Suppressor macrophage treated with lipopolysaccharide for 1 hour (primary cell): ENCODE measurements at regions not wholly inside any gene's neighbourhood (a gene's known extent, or its start where the extent isn't known, plus 50 kb on each side); places are given as distances from the start of the nearest gene placed in this dataset.
"Not testable (repeated sequence)": the region's sequence is repeated elsewhere in the genome, so short reads cannot be mapped to it uniquely, and the experiment has no call there.

Experiments used
- DNase-seq, 3 donors: peaks; one replicate each; pipeline ENCODE4 v3.0.0-alpha.2; 2020 to 2022

- no peak for DNase-seq
Observed at GRCh38 chr16:65409510-65409909, 287.6 kb upstream of the CDH11 start.

- no peak for DNase-seq
Observed at GRCh38 chr16:65406933-65407332, 285.1 kb upstream of the CDH11 start.

GRCh38 chr16:65406116-65406515, 284.3 kb upstream of the CDH11 start:
- DNase-seq = peak in 2 of 3 donors; percentile 6 to 33

- DNase-seq = no peak
Observed at GRCh38 chr16:65394281-65394680, 272.4 kb upstream of the CDH11 start.

GRCh38 chr16:65392806-65393565, 271.1 kb upstream of the CDH11 start:
- DNase-seq = no peak

GRCh38 chr16:65388592-65388991, 266.7 kb upstream of the CDH11 start:
- no peak for DNase-seq

- no peak for DNase-seq
Observed at GRCh38 chr16:65386672-65387071, 264.8 kb upstream of the CDH11 start.

GRCh38 chr16:65384441-65384840, 262.6 kb upstream of the CDH11 start:
- no peak for DNase-seq

GRCh38 chr16:65377195-65377594, 255.3 kb upstream of the CDH11 start:
- DNase-seq = no peak

GRCh38 chr16:65376601-65377000, 254.7 kb upstream of the CDH11 start:
- DNase-seq = no peak

GRCh38 chr16:65375651-65376050, 253.8 kb upstream of the CDH11 start:
- no peak for DNase-seq

GRCh38 chr16:65373097-65373496, 251.2 kb upstream of the CDH11 start:
- peak in 2 of 3 donors; percentile 22 to 31 for DNase-seq

GRCh38 chr16:65372171-65372570, 250.3 kb upstream of the CDH11 start:
- DNase-seq = peak in 2 of 3 donors; percentile 3 to 23

- no peak for DNase-seq
Observed at GRCh38 chr16:65365732-65366715, 244.2 kb upstream of the CDH11 start.

- DNase-seq = not testable (repeated sequence)
Observed at GRCh38 chr16:65356721-65357120, 234.9 kb upstream of the CDH11 start.

- no peak for DNase-seq
Observed at GRCh38 chr16:65355706-65356105, 233.8 kb upstream of the CDH11 start.

GRCh38 chr16:65353183-65353582, 231.3 kb upstream of the CDH11 start:
- DNase-seq = no peak

- no peak for DNase-seq
Observed at GRCh38 chr16:65349626-65350025, 227.8 kb upstream of the CDH11 start.

- no peak for DNase-seq
Observed at GRCh38 chr16:65343556-65343955, 221.7 kb upstream of the CDH11 start.

- no peak for DNase-seq
Observed at GRCh38 chr16:65342231-65342866, 220.5 kb upstream of the CDH11 start.

GRCh38 chr16:65339062-65339461, 217.2 kb upstream of the CDH11 start:
- no peak for DNase-seq

- DNase-seq = no peak
Observed at GRCh38 chr16:65336160-65336559, 214.3 kb upstream of the CDH11 start.

- DNase-seq = no peak
Observed at GRCh38 chr16:65334081-65334480, 212.2 kb upstream of the CDH11 start.
